Activated CD4-positive, CD25-positive, alpha-beta regulatory T cell (primary cell): ENCODE measurements at regions not wholly inside any gene's neighbourhood (a gene's known extent, or its start where the extent isn't known, plus 50 kb on each side); places are given as distances from the start of the nearest gene placed in this dataset.

Experiments used
- DNase-seq, 4 experiments: peaks; one replicate each; lab custom pipeline; 2025; lab: John Stamatoyannopoulos, UW

- DNase-seq, result no peak
These were observed 117.3 kb downstream of the RPL22L1 start for GRCh38 chr3:170752571-170753155.

DNA sequence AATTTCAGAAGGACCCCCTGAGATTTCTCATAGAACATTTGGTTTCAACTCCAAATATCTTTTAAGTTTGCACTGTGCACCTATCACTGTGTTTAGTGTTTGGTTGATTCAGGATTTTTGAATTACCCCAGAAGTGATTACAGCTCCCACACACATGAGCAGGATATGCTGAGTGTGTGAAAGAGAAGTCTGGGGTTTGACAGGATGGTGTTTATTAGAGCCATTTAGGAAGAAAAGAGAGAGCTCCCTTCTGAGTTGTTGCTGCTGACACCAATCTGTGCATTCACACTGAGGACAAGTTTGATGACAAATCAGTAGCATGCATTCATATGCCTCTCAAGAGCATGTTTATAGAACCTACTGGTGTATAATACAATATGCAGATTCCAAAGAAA is 118.1 kb downstream of the RPL22L1 start:
- DNase-seq, result no peak

DNA sequence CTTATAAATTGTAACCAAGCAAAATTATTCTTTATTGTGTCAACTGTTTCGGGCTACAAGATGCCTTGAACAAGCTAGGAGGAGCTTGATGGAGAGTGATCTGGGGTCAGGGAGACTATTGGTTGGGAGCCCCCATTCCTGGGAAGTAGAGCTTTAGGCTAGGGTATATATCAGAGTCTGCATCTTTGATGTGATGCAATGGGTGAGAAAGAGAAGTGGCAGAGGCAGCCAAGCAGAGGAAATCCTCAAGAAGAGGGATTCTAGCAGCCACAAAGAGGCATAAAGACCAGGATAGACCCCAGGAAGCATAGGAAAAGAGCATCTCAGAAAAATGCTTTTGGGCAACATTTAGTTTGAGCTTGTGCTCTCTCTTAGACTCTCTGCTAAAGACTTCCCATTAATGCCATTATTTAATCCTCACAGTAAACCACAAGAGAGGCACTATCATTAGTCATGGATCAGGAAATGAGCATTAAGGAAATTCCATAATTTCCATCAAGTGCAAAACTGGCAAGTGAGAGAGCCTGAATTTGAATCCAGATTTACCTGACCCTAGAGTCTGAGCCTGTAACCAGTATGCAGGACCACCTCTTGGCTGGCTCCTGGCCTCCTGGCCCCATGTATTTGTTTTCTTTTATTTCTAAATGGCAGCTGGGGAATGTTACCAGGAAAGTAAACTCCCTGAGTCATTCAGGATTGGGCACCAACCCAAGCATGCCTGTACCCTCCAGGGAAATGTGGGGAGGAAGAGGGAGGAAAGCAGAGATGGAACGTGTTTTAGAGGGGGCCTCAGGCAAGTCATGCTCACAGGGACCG is 118.7 kb downstream of the RPL22L1 start:
- DNase-seq, result no peak

GRCh38 chr3:170750478-170750830 is 119.5 kb downstream of the RPL22L1 start:
- no peak for DNase-seq

GRCh38 chr3:170749765-170750477 is 120.1 kb downstream of the RPL22L1 start:
- DNase-seq, result no peak

DNA sequence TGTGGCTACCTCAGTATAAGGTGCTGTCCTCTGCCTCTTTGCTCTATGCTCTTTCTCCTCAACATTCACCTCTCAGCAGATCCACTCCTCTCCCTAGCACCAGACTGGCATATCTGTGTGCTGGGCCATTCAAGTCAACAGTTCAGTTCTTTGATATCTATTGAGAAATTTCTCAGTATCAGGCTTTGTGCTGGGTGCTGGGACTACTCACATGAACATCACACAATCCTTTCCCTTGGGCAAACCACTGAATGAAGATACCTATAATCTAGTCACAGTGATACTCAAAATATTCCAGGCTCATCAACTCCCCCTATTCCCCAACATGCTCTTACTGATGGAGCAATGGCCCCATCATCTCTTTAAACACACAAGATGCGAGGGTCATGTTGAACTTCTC is 120.8 kb downstream of the RPL22L1 start:
- DNase-seq, result no peak

- no peak for DNase-seq
These were observed 123.6 kb downstream of the RPL22L1 start for GRCh38 chr3:170746175-170746942.

- DNase-seq, result no peak
These were observed 124.7 kb downstream of the RPL22L1 start for GRCh38 chr3:170745211-170745718.

DNA sequence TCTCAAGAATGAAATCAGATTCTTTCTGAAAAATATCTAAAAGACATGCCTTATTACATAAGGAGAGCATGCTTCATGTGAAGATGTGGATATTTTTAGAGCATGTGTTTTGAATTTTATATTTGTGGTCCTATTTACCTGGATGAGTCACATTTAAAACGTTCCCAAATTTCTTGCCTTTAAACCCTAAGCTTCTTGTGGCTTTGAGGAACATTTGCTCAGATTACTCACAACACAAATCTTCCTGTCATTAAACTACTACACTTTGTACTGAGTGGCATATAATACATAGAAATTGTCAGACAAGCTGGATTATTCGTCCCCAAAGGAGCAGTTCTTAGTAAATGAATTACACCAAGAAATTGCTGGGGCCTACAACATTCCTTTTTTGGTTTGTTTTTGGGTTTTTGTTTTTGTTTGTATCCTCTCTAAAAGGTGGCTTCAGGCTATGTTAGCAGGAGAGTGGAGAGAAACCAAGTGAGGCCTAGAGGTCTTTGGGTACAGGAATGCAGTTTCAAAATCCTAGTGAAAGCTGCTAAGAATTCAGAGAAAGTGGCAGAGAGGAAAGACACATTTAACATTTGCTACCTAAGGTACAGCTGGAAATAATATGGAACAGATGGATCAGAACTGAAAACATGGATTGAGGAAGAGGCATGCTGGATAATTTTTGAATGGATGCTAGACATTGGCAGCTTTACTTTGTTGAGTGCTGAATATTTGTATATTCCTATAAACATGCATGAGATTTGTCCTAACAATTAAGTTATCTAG is 128.1 kb downstream of the RPL22L1 start:
- no peak for DNase-seq

- DNase-seq, result no peak
These were observed 129.0 kb downstream of the RPL22L1 start for GRCh38 chr3:170740726-170741591.

DNA sequence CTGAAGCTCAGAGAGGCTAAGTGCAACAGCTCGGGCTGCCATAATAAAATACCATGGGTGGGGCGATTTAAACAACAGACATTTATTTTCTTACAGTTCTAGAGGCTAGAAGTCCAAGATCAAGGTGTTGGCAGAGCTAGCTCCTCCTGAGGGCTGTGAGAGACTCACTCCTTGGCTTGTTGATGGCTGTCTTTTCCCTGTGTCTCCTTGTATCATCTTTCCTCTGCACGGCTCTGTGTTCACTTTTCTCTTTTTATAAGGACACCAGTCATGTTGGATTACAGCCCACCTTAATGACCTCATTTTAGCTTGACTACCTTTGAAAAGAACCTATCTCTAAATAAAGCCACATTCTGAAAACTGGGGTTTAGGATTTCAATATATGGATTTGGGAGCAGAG is 129.7 kb downstream of the RPL22L1 start:
- DNase-seq, result no peak

DNA sequence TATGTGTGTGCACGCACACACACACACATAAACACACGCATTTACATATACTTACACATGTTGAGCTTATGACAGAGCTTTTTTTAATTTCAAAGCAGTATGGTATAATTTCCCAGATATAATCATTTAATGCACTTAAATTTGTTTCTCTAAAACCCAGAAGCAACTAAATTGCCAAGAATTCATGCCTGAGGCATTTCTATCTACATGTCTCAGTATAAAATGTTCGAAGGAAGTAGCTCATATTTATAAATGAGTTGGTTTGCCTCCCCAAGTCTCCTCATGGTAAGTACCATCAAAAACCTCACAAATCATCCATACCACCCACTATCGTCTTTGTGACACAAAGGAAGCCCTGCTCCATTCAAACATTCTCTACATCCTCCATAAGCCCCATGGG is 130.6 kb downstream of the RPL22L1 start:
- DNase-seq, result no peak

- no peak for DNase-seq
These were observed 131.2 kb downstream of the RPL22L1 start for GRCh38 chr3:170738766-170739165.

DNA sequence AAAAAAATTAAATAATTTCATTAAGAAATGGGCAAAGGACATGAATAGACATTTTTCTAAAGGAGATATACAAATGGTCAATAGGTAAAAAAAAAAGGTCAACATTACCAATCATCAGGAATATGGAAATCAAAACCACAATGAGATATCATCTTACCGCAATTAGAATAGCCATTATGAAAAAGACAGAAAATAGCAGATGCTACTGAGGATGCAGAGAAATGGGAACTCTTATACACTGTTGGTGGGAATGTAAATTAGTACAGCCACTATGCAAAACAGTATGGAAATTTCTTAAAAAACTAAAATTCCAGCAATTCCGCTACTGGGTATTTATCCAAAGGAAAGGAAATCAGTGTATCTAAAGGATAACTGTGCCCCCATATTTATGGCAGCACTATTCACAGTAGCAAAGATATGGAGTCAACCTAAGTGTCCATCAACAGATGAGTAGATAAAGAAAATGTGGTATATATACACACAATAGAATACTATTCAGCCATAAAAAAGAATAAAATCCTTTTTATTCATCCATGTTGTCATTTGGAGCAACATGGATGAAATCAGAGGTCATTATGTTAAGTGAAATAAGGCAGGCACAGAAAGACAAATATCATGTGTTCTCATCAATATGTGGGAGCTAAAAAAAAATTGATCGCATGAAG is 132.4 kb downstream of the RPL22L1 start:
- DNase-seq, result no peak

- no peak for DNase-seq
These were observed 134.2 kb downstream of the RPL22L1 start for GRCh38 chr3:170735821-170736220.

DNA sequence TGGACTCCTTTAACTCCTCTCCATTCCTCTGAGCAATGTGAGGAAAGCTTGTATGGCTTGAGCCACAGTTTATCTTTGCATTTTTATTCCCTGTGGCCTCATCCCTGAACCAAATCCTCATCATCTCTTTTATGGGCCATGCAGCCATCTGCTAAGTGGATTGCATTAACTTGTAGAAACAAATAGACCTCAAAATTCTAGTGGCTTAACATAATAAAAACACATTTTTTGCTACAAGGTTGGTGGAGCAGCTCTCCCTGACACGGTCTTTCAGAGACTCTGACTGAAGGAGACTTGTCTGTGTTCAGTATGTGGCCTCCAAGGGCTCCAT is 135.3 kb downstream of the RPL22L1 start:
- DNase-seq, result no peak

DNA sequence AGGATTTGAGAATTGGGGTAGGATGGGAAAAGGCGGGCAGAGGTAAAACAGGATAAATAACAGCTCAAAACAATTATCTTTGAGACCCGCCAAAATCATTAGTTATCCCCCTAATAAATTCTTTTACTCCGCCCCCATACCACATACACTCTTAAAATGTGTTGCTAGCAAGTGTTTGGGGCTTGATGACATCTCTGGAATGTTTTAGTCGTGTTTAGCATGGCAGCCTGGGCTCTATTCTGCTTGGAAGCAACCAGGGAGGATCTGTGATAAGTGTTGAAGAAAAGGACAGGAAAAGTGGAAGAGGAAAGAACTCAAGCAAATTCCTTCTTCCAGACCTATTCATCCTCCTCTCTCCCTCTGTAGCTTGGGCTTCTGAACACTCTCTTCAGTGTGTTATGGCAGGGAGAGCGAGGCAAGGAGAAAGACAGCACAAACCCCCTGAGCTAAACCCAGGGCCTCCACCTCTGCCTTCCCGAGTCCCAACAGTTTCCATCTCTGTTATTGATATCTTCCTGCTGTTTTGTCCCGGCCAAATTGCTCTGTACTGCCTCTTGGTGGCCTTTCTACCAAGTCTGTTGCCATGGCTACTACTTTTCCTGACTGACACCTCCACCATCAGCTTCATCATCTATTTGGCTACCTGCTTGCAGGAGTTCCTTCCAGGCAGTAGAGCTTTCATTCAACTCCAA is 135.8 kb downstream of the RPL22L1 start:
- no peak for DNase-seq

- no peak for DNase-seq
These were observed 137.2 kb downstream of the RPL22L1 start for GRCh38 chr3:170732660-170733245.

DNA sequence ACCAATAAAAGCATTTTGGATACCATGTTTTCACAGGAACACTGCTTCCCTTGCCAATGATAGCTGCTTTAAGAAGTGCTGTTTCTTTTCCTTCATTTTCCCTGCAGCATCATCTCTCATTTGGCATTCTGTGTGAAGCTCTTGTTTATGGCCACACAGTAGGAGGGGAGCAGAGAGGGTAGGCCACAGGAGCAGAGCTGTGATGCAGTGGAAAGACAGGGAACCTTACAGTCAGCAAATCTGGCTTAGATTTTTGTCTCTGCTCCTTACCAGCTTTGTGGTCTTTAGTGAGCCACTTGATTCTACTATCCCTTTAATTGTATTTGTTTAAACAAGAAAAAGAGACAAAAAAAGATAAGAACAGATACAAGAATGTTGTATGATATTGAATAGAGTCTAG is 138.7 kb downstream of the RPL22L1 start:
- DNase-seq, result no peak
